Fibroblast of upper back skin (primary cell): ENCODE measurements at regions not wholly inside any gene's neighbourhood (a gene's known extent, or its start where the extent isn't known, plus 50 kb on each side); places are given as distances from the start of the nearest gene placed in this dataset.

Experiments
- DNase-seq: peaks from one replicate; pipeline ENCODE4 v3.0.0-alpha.2; 2013

DNA sequence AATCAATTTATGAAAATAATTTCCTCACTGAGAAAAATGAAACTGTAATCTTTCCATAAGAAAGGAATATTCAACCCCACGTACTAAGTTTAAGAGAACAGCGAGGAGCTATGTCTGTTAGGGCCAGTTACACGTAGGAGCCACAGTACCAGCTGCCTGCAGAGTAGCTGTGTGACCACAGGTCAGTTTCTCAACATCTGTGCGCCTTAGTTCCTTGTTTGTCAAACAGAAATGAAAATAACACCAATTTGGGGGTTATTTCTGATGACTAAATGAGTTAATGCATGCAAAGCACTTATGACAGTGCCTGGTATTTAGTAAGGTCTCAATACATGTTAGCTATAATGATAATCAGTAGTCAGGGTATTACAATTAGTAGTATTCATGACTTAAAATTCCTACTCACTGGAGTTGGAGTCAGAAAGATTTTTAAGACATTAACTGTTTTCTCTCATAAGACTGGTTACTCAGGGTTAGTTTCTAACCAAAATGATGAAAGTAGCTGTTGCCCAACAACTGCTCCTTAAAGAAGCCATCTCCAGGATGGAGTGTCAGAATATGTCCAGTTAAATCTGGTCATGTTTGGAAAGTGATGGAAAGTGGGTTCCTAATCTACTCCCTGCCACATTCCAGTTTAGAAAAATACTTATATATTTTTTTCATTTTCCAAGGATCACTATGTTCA is 85.8 kb upstream of the ZNF648 start:
- DNase-seq: no peak

DNA sequence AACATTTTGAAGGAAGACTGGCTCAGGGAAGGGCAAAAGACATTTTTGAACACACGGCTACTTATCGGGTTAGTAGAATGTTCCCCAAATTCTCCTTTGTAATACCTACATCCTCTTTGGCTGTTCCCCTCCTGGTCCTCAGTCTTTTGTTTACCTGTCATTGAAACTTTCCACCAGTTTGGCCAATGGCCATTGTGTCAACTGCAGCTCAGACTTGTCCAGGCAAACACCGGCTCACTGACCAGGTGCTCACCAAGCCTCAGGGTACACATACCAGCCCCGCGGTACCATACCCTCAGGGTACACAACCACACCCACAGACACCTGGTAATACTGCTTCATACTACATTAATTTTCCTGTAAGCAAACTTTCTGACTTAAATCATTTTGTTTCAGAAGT is 84.8 kb upstream of the ZNF648 start:
- no peak for DNase-seq

DNA sequence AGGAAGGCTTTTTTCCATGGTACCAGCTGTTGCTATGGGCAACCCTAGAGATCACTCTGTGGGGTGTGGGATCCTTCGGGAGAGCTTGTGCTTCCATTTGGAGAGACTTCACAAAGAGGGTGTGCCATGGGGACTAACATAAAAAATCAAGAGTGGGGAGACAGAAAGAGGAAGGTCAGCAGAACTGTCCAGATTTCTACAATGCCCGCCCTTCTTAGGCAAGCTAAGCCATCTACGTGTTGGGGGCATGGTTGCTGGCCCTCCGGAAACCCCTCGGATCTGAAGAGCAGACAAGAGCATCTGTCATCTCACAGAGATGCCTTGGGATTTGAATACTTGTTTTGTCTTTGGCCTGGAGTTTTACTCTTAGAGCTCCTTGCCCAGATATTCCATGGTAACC is 83.9 kb upstream of the ZNF648 start:
- DNase-seq: no peak

- DNase-seq: no peak
Observed at GRCh38 chr1:182144646-182145030, 83.1 kb upstream of the ZNF648 start.

- DNase-seq: peak; percentile 90
Observed at GRCh38 chr1:182143825-182144645, 82.5 kb upstream of the ZNF648 start.

DNA sequence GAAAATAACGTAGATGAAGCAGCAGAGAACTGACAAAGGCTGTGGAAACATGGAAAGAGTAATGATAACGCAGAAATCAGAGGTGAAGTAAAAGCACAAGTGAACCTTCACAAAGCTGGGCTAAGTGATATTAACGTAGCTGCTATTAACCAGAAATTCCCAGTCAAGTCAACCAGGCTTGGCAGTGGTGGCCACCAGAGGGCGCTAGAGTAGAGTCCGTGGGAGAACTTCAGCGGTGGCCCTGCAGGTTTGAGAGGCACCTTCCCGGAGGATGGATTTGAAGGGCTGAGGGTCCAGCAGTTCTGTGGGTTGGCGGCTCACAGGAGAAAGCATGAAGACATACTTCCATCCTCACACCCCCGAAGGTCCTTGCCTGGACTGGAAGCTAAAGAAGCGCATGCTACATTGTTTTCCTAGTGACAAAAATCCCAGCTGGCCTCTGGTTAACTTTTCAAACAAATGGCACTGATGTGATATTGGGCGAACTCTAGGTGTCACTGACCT is 81.7 kb upstream of the ZNF648 start:
- DNase-seq: peak; percentile 83

DNA sequence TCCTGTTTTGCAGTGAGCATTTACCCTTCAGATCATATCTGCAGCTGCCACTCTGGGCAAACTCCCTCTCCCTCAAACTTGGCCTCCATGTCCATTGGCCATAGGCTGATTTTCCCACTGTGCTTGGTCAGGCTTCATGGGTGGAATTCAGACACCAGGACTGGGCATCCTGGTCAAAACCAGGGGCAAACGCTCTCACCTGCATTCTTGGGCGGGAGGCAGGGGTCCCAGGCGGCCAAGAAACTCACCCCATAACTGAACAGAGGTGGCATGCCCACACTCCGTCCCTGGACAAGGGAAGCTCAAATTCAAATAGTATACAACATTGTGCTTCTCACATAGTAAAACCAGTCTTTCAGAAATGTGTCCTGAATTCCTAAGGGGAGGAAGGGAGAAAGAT is 81.1 kb upstream of the ZNF648 start:
- no peak for DNase-seq

- DNase-seq: no peak
Observed at GRCh38 chr1:182141040-182141439, 79.5 kb upstream of the ZNF648 start.

DNA sequence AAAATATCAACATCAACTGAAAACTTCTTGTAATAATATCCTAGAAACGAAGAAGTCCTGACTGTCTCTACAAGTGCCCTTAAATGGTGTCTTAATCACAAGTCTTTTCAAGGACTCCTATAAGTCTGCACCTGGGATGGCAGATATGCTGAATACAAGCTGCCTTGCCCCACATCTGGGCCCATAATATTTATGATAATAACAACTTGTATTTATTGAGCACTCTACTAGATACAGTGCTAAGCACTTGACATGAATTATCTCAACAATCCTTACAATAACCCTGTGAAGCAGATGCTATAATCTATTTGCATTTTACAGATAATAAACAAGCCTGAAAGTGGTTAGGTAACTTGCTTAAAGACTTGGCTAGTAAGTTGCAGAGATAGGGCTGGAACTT is 78.0 kb upstream of the ZNF648 start:
- DNase-seq: no peak

DNA sequence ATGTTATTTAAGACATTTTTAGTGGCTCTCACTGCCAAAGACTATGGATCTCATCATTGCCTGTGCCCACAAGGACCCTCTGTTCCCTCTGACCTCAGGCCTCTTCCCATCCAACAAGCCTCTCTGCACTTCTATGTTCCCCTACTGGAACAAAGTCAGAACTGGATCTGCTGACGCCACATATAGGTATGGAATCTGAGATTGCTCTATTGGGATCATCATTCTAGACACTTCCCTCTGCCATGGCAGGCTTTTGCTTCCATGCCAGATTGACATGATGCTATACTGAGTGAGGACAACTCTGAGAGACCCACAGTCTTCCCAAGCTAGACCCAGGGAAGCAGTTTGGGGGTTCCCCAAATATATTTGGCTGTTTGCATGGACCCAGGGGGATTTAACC is 76.0 kb upstream of the ZNF648 start:
- no peak for DNase-seq

- no peak for DNase-seq
Observed at GRCh38 chr1:182135946-182136345, 74.4 kb upstream of the ZNF648 start.

GRCh38 chr1:182134257-182134656 is 72.7 kb upstream of the ZNF648 start:
- no peak for DNase-seq

- no peak for DNase-seq
Observed at GRCh38 chr1:182133181-182133580, 71.7 kb upstream of the ZNF648 start.

DNA sequence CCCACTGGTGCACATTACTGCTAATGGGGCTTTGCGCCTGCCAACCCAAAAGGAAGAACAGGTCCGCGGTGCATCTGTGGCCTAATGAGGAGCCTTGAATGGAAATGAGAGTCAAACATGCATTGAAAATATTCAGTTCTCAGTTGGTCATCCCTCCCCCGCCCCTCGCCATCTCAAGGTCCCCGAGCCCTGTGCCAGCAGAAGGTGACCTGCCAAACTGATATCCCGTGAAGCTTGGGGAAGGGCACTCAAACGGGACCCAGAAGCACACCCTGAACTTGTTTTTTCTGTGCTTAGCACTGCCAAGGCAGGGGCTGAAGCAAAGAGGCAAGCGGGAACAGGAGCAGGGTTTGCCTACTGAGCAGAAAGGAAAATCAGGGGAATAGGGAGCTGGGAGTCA is 67.9 kb upstream of the ZNF648 start:
- DNase-seq: no peak

DNA sequence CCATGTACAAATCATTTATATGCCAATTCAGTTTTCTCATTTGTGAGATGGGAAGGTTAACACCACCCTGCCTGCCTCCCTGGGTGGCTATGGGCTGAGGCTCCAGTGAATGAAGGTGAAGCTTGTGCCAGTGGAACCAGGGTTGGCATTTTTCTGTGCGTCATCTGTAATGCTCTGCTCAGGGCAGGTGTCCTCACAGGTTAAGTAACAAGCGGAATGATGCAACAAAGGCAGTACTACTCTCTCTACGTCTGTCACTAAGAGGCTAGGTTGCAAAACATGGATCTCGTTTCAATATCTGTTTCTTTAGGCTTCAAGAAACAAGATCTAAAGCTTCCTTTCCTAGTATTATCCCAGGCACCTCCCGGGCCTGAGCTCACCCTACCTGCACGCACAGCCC is 67.0 kb upstream of the ZNF648 start:
- no peak for DNase-seq

GRCh38 chr1:182127656-182128055 is 66.1 kb upstream of the ZNF648 start:
- DNase-seq: no peak

DNA sequence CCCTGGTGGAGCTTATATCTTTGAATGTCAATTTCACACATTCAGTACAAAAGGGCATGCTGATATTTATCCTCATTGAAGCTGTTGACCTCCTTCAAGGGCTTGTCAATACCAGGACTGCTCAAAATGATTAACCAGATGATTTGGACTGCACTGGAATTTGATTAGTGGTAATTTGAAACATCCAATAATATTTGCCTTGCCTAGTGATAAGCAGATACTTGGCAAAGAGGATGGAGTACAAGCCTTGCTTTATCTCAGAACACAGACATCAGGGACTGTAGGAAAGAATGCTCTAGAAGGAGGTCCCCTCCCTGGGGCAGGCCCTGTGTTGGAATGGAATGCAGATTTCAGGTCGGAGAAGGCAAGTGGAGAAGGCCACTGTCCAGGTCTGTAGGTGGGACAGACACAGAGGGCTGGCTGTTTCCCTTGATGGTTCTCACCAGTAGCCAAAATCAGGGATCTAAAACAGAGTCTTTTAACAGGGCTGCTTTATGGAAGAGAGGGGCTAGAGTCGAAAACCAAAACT is 64.8 kb upstream of the ZNF648 start:
- DNase-seq: no peak

DNA sequence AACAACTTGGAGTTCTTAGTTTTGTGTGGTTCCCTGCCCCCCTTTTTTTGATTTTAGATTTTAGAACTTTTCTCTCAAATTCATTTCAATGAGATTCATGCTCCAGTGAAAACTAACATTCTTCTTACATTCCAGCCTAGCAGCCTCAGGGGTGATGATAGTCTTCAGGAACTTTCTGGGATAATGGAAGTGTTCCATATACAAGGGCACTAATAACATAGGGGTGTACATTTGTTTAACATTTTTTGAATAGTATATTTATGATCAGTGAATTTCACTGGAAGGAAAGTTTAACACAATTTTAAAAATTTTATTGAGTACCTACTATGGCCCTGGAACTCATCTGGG is 61.4 kb upstream of the ZNF648 start:
- peak; percentile 30 for DNase-seq

GRCh38 chr1:182122256-182122912 is 60.9 kb upstream of the ZNF648 start:
- no peak for DNase-seq

GRCh38 chr1:182121787-182122186 is 60.3 kb upstream of the ZNF648 start:
- no peak for DNase-seq

DNA sequence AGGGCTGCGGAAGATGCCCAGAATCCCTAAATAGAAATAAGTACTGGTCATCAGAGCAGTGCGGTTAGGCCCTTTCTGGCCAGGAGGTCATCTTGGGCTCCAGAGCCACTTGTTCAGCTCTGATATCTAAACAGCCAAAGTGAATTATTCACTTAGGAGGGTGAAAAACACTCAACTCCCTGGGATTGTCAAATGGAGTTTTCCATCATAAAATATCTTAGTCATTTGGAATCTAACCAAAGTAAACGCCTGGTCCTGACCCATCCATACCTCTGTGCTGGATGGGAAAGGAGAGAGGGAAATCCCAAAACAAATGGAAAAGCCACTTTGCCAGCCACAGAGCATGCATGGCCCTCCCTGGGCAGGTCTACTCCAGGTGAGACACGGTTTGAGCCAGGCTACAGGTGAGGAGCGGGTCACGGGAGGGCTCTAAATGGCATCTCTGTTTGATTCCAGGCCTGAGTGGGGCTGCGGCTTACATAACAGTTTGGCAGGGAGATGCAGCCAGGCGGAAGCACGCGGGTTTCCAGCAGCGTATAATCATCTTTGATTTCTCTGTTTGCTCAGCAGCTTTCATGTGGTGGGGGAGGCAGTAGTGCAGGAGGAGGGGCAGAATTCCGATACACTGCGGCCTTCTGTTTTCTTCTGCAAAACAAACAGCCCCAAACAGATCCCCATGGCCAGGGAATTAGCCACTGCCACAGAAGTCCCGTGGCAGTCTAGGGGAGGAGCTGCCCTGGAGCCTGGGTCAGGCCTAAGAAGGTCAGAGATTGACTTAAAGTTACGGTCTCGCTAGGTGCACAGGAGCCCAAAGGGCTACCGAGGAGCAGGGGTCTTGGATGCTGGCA is 59.1 kb upstream of the ZNF648 start:
- peak; percentile 43 for DNase-seq

DNA sequence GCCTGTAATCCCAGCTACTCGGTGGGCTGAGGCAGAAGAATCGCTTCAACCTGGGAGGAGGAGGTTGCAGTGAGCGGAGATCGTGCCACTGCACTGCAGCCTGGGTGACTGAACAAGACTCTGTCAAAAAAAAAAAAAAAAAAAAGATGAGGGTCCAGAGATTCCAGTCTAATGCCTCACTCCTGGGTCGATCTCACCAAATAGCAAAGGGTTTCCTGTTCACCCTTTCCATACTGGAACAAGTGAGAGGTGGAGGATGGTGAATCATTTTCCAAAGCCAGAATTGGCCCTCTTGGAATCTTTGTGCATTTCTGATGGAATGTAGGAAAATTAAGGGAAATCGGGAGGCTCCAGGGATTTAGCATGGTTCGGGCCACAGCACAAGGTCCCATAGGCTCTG is 58.1 kb upstream of the ZNF648 start:
- DNase-seq: peak; percentile 48

DNA sequence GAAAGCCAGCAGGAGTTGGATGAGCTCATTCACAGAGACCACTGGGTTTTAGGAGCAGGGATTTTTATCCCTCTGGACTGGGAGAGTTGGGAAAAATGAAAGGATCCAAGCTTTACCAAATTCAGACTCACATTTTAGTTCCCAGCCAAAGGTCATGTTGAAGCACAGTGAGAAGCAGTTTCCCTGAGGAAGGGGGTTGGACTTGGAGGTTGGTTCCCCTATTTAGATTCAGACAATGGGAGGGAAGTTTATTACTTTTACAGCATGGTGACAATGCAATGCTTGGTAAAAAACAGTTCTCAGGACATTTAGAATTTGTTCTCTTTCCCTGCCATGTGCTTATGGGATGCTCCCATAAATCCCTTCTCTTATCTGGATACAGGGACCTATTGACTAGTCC is 57.3 kb upstream of the ZNF648 start:
- DNase-seq: no peak
